Esophagus muscularis mucosa (tissue), 4 donors: ENCODE measurements at regions not wholly inside any gene's neighbourhood (a gene's known extent, or its start where the extent isn't known, plus 50 kb on each side); places are given as distances from the start of the nearest gene placed in this dataset.
"Not testable (repeated sequence)": the region's sequence is repeated elsewhere in the genome, so short reads cannot be mapped to it uniquely, and the experiment has no call there.

ENCODE experiments used
- DNase-seq: peaks from one replicate; pipeline ENCODE4 v3.0.0-alpha.2; 2017; ENCODE audit errors: extremely low spot score
- H3K27ac ChIP-seq, 4 donors: fragments of 200-600 bp; sonication (generic); replicated peaks in 1 of 4; 1 replicate in 3 of 4; 2 replicates in 1 of 4; pipeline ENCODE4 v1.5.1; 2016 to 2019; ENCODE audit warnings: mild to moderate bottlenecking in 1 of 4
- H3K27me3 ChIP-seq, 4 donors: fragments of 200-600 bp; sonication (generic); one replicate each; pipeline versions ENCODE4 v1.5.1 to v1.6.0; 2016 to 2019
- H3K36me3 ChIP-seq, 4 donors: fragments of 200-600 bp; sonication (generic); one replicate each; pipeline ENCODE4 v1.5.1; 2016 to 2019
- H3K4me1 ChIP-seq, 4 donors: fragments of 200-600 bp; sonication (generic); one replicate each; pipeline ENCODE4 v1.5.1; 2016 to 2019
- H3K4me3 ChIP-seq, 4 donors: fragments of 200-600 bp; sonication (generic); 1 replicate in 2 of 4; 2 replicates in 2 of 4; pipeline ENCODE4 v1.5.1; 2016 to 2019; ENCODE audit warnings: mild to moderate bottlenecking in 4 of 4, moderate library complexity in 1 of 4
- H3K9me3 ChIP-seq, 4 donors: fragments of 200-600 bp; sonication (generic); 1 replicate in 3 of 4; 2 replicates in 1 of 4; pipeline ENCODE4 v1.5.1; 2016 to 2019
- CTCF ChIP-seq, 3 experiments: fragments of 200-600 bp in 2 of 3; fragments of 450-650 bp in 1 of 3; sonication (generic) in 2 of 3; IDR thresholded peaks; one replicate each; pipeline ENCODE4 v1.5.1; 2017 to 2019; ENCODE audit warnings: antibody characterized with exemption in 3 of 3, mild to moderate bottlenecking in 2 of 3, moderate library complexity in 1 of 3
- EP300 ChIP-seq: sonication (generic); formaldehyde crosslinking; IDR thresholded peaks from one replicate; pipeline ENCODE4 v1.6.1; 2017; ENCODE audit warnings: antibody characterized with exemption
- POLR2A ChIP-seq: fragments of 450-650 bp; IDR thresholded peaks from one replicate; pipeline ENCODE4 v1.6.1; 2017; ENCODE audit warnings: antibody characterized with exemption, moderate library complexity, mild to moderate bottlenecking, low read depth
- POLR2AphosphoS5 ChIP-seq, 2 donors: sonication (generic); formaldehyde crosslinking; IDR thresholded peaks; one replicate each; pipeline ENCODE4 v1.6.1; 2017; ENCODE audit warnings: antibody characterized with exemption in 2 of 2
- WGBS: methylation state at CpG from one replicate; pipeline ENCODE4 v1.1.5; 2018; 5-methylcytosine and 5-hydroxymethylcytosine counted together
- intact Hi-C: fragments of 100-400 bp; cut with DNase I; formaldehyde crosslinking; loops from one replicate; pipeline ENCODE4 v1.15.1; 2023

DNA sequence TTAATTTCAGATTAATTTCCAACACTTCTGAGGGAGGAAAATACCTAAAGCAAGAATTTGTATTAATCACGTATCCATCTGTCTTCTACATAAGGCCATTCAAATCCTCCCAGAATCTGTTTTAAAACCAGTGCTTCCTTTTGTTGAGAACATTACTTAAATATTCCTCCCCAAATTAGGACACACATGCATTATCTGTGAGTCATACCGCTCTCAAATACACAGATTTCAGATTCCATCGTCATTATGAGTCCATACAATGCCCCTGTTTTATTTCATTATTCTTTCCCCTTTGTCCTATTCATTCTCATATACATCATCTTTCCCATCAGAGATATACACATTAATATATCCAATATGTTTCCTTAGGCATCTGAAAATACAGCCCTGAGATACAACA, 57.3 kb upstream of the PRSS12 start:
- no peak for DNase-seq
- no peaks in the 10 kb centered on the region for H3K27me3 ChIP-seq
- no peaks in the 10 kb centered on the region for H3K9me3 ChIP-seq
- H3K4me3 ChIP-seq = no peak overlapping the region
- H3K27ac ChIP-seq = no peak overlapping the region
- intact Hi-C loops = no loop called here
- WGBS = 65% methylated on average over 3 of the region's 3 CpGs
- no peaks in the 10 kb centered on the region for H3K36me3 ChIP-seq
- H3K4me1 ChIP-seq = no peaks in the 10 kb centered on the region
- TF ChIP-seq CTCF (IDR thresholded peaks at IDR 0.05) (no peak), EP300 (no peak), POLR2AphosphoS5 (IDR thresholded peaks at IDR 0.05) (no peak), POLR2A (no peak)

GRCh38 chr4:118417325-118417724, 64.5 kb upstream of the PRSS12 start:
- Histone ChIP-seq H3K36me3 (no peaks in the 10 kb centered on the region), H3K4me3 (no peak overlapping the region), H3K4me1 (no peaks in the 10 kb centered on the region), H3K27ac (no peak overlapping the region), H3K27me3 (no peaks in the 10 kb centered on the region), H3K9me3 (no peaks in the 10 kb centered on the region)
- DNase-seq = no peak
- no peak for TF ChIP-seq POLR2AphosphoS5 (IDR thresholded peaks at IDR 0.05)
- intact Hi-C loops = no loop called here

DNA sequence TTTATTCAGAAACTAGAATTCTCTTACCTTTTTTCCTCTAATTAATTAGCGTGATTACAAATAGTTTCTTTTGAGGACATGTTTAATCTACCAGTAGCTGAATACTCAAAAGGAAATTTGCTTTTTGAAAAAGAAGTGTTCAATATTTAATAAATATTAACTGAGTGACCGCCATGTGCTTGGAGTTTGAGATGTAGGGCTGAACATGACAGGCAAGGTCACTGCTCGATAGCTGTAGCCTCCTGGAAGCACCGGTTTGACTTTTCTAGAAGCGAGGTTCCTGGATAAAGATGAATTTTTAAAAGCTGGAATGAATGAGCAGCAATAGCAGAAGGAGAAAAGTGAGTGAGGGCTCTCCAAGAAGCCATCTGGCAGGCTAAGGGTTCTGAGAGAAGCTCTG, 65.0 kb upstream of the PRSS12 start:
- H3K27me3 ChIP-seq, H3K4me3 ChIP-seq, H3K27ac ChIP-seq, DNase-seq, intact Hi-C loops, H3K4me1 ChIP-seq, H3K9me3 ChIP-seq, H3K36me3 ChIP-seq: not testable (repeated sequence)
- WGBS = 92% methylated on average over 5 of the region's 5 CpGs

DNA sequence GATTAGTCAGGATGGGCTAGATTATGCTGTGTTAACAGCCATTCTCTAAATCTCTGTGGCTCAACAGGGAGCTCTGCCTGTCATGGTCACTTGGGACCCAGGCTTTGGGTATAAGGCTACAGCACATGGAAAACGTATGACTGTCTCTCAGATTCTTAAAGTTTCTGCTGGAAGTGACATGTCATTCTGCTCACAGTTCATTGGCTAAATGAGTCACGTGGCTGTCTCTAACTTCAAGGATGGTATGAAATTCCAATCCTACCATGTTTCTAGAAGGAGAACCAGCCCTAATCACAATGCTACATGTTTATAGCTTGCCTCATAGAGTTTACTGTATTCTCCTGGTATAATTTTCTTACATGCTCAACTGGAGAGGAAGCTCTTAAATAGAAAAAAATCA, 65.6 kb upstream of the PRSS12 start:
- DNase-seq, intact Hi-C loops, H3K4me3 ChIP-seq, H3K27ac ChIP-seq, H3K4me1 ChIP-seq, H3K36me3 ChIP-seq, H3K27me3 ChIP-seq, H3K9me3 ChIP-seq: not testable (repeated sequence)
- 87% methylated on average over 2 of the region's 2 CpGs for WGBS

DNA sequence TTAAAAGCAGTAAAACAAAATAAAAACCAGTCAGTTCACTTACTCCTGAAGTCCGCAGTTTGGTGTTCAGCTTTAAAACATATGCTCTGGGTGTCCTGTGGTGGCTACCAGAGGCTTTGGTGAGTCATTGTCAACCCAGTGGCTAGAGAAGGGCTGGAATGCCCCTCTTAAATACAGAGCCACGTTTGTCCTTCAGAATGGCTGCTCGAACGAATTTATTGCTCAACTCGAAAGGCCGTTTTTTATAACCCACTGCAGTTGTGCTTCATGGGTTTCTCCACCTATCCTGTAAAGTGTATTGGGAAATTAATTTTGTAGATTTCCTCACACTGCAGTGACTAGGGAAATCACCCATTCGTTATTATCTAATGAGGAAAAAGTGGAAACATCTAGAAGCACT, 66.8 kb upstream of the PRSS12 start:
- H3K4me3 ChIP-seq, H3K9me3 ChIP-seq, H3K36me3 ChIP-seq, DNase-seq, H3K27ac ChIP-seq, intact Hi-C loops, H3K4me1 ChIP-seq, H3K27me3 ChIP-seq: not testable (repeated sequence)
- WGBS = 71% methylated on average over 7 of the region's 7 CpGs

GRCh38 chr4:118424062-118424461, 71.3 kb upstream of the PRSS12 start:
- 29% methylated on average over 1 of the region's 5 CpGs for WGBS
- intact Hi-C loops, H3K4me3 ChIP-seq: not testable (repeated sequence)

DNA sequence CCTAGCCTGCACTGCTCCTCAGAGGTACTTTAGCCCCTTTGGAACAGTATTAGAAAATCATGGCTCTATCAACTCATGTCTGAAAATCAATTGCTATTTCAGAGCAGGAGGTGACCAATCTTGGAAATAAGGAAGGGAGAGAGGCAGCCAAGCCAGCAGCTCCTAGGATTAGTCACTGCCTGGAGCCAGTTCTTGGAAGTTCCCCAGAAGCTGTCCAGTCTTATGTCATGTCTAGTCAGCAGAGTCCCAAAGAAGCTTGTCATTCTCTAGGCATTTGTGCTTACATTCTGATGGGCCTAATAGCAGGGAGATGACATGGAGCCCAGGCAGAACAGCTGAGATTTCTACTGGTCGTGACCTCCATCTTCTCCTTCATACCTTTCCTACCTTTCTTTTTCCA, 76.1 kb upstream of the PRSS12 start:
- H3K9me3 ChIP-seq, DNase-seq, H3K4me3 ChIP-seq, intact Hi-C loops, H3K4me1 ChIP-seq, H3K27ac ChIP-seq, H3K27me3 ChIP-seq, H3K36me3 ChIP-seq: not testable (repeated sequence)
- no CpG with 5 or more reads among the region's 1 CpG for WGBS

More at GRCh38 chr4:118424062-118424461, 71.3 kb upstream of the PRSS12 start:
- not testable (repeated sequence) for H3K9me3 ChIP-seq, H3K27ac ChIP-seq, H3K4me1 ChIP-seq, DNase-seq, H3K27me3 ChIP-seq, H3K36me3 ChIP-seq
- TF ChIP-seq CTCF (IDR thresholded peaks at IDR 0.05) = peak; percentile 38 to 54 (median 49)

DNA sequence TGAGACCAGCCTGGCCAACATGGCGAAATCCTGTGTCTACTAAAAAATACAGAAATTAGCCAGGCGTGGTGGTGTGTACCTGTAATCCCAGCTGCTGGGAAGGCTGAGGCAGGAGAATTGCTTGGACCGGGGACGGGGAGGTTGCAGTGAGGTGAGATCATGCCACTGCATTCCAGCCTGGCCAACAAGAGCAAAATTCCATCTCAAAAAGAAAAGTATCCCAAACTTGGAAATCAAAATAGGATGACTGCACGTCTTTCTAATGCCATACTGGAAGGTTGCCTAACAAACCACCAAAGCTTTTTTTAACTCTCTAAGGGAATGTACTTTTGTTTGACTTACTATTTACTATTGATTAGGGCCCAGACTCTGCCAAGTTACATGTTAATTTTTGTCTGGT, 79.6 kb upstream of the PRSS12 start:
- not testable (repeated sequence) for H3K36me3 ChIP-seq, H3K27ac ChIP-seq
- WGBS = 56% methylated on average over 4 of the region's 5 CpGs

DNA sequence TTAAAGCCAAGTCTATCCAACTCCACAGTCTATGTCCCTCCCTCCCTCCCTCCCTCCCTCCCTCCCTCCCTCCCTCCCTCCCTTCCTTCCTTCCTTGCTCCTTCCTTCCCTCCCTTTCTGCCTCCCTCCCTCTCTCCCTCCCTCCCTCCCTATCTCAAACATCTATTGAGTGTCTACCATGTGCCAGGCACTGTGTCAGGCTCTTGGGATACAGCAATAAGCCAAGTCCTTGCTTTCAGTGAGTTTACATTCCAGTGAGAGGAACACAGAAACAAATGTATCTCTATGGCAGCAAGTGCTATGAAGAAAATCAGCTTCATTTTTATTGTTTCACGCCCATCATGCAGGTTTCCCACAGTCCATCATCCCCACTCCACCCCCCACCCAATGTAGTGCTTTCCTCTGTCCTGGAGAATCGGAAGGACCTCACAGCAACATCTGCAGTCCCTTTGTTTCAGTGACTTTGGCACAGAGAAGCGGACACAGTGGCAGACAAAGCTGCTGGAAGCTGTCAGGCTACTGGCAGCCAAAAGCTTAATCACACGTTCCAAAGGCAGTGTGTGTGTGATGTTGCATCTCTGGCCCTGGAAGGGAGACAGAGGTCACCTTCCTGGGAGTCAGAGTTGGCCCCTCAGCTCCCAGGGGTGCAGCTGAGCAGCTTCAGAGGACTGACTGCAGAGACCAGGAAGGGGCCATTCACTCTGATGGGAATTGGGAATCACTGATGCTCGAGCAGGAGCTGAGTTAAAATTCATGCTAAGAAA, 81.0 kb upstream of the PRSS12 start:
- H3K27ac ChIP-seq, H3K4me3 ChIP-seq, DNase-seq, H3K9me3 ChIP-seq, intact Hi-C loops, H3K4me1 ChIP-seq, H3K36me3 ChIP-seq, H3K27me3 ChIP-seq: not testable (repeated sequence)
- WGBS = 33% methylated on average over 5 of the region's 5 CpGs

More for the DNA sequence above, 79.6 kb upstream of the PRSS12 start:
- intact Hi-C loops, DNase-seq, H3K9me3 ChIP-seq, H3K4me3 ChIP-seq, H3K4me1 ChIP-seq, H3K27me3 ChIP-seq: not testable (repeated sequence)

DNA sequence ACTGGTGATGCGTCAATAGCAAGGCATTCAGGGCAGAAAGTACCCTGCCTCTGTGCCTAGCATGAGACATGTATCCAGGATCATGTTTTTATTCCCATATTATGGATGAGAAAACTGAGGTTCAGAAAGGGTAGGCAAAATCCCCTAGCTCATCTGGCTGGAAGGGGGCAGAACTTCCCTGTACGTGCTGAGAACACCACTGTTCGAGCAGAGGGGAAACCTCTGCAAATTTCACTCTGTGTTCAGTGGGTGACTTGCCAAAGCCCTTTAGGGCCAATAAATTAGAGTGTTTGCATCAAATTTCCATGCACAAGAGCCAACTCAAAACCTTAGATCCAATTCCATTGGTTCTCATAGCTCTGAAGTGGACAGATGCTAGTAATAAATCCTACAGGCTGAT, 82.6 kb upstream of the PRSS12 start:
- intact Hi-C loops, H3K27ac ChIP-seq, DNase-seq, H3K4me1 ChIP-seq, H3K36me3 ChIP-seq, H3K9me3 ChIP-seq, H3K27me3 ChIP-seq, H3K4me3 ChIP-seq: not testable (repeated sequence)
- WGBS = 81% methylated on average over 3 of the region's 3 CpGs
